H1 (cell line): ENCODE measurements at regions not wholly inside any gene's neighbourhood (a gene's known extent, or its start where the extent isn't known, plus 50 kb on each side); places are given as distances from the start of the nearest gene placed in this dataset.

Experiments
- CTCF ChIA-PET: fragments of 300-600 bp; sonication (Branson Sonifier 250); formaldehyde crosslinking; loops from one replicate; lab custom pipeline; 2021; ENCODE audit not compliant: partially characterized antibody; lab: Charles Lee
- POLR2A ChIA-PET: fragments of 300-600 bp; sonication (Branson Sonifier 250); formaldehyde crosslinking; loops from one replicate; lab custom pipeline; 2021; ENCODE audit warnings: inconsistent platforms; ENCODE audit not compliant: partially characterized antibody; lab: Charles Lee
- DNase-seq, 2 experiments: peaks; one replicate each; pipeline versions ENCODE4 v3.0.0 to v3.0.0-alpha.2; 2010 to 2022; ENCODE audit warnings: low spot score in 2 of 2, low read depth in 1 of 2, mixed read lengths in 1 of 2
- FAIRE-seq: peaks from 2 replicates; lab custom pipeline; 2011; peaks lifted over from hg19 to GRCh38; lab: Jason Lieb, UNC
- H2AFZ ChIP-seq: 2 replicates; pipeline ENCODE4 v1.8.1; 2012; ENCODE audit warnings: low read length, inconsistent platforms
- H2AK5ac ChIP-seq: 2 replicates; pipeline ENCODE4 v1.6.1; 2013; ENCODE audit warnings: low read depth, low read length
- H2BK120ac ChIP-seq: replicated peaks from 2 replicates; pipeline ENCODE3; 2013; ENCODE audit warnings: low read depth, low read length, inconsistent platforms
- H2BK12ac ChIP-seq: 2 replicates; pipeline ENCODE4 v1.6.1; 2013; ENCODE audit warnings: low read depth, low read length
- H2BK15ac ChIP-seq: 2 replicates; pipeline ENCODE4 v1.6.1; 2013; ENCODE audit warnings: low read length
- H2BK20ac ChIP-seq: 2 replicates; pipeline ENCODE4 v1.6.1; 2013; ENCODE audit warnings: low read length
- H2BK5ac ChIP-seq: 2 replicates; pipeline ENCODE4 v1.6.1; 2013; ENCODE audit warnings: low read depth, low read length
- H3K14ac ChIP-seq: 2 replicates; pipeline ENCODE4 v1.6.1; 2013; ENCODE audit warnings: inconsistent platforms; ENCODE audit not compliant: insufficient read length
- H3K18ac ChIP-seq: 2 replicates; pipeline ENCODE4 v1.6.1; 2013; ENCODE audit warnings: low read length; ENCODE audit errors: extremely low read depth
- H3K23ac ChIP-seq: 2 replicates; pipeline ENCODE4 v1.6.1; 2013; ENCODE audit warnings: inconsistent platforms; ENCODE audit not compliant: insufficient read length
- H3K23me2 ChIP-seq: 2 replicates; pipeline ENCODE4 v1.6.1; 2013; ENCODE audit warnings: low read depth, low read length
- H3K27ac ChIP-seq: 2 replicates; pipeline ENCODE4 v1.6.1; 2011; ENCODE audit warnings: low read depth, low read length, inconsistent platforms
- H3K27me3 ChIP-seq, 4 experiments: replicated peaks in 1 of 4; 1 replicate in 1 of 4; 2 replicates in 3 of 4; pipeline versions ENCODE4 v1.6.1 to v1.8.1; 2011 to 2013; ENCODE audit warnings: low read length in 3 of 4, mild to moderate bottlenecking in 3 of 4, inconsistent platforms in 2 of 4, mixed read lengths in 2 of 4, moderate library complexity in 1 of 4; ENCODE audit not compliant: control insufficient read depth in 3 of 4, insufficient read depth in 3 of 4; ENCODE audit errors: extremely low read depth in 1 of 4
- H3K36me3 ChIP-seq, 4 experiments: 2 replicates each; pipeline versions ENCODE4 v1.6.1 to v1.8.1; 2011 to 2013; ENCODE audit warnings: mild to moderate bottlenecking in 4 of 4, low read length in 3 of 4, moderate library complexity in 2 of 4, control low read depth in 1 of 4, inconsistent platforms in 1 of 4; ENCODE audit not compliant: insufficient read depth in 4 of 4, control insufficient read depth in 2 of 4
- H3K4ac ChIP-seq: replicated peaks from 2 replicates; pipeline ENCODE3; 2013; ENCODE audit warnings: low read length, low read depth, mixed read lengths, inconsistent platforms; ENCODE audit not compliant: insufficient read length
- H3K4me1 ChIP-seq, 4 experiments: replicated peaks in 1 of 4; 1 replicate in 1 of 4; 2 replicates in 3 of 4; pipeline versions ENCODE4 v1.6.1 to v1.8.1; 2011 to 2013; ENCODE audit warnings: low read length in 3 of 4, inconsistent platforms in 2 of 4, mixed read lengths in 1 of 4; ENCODE audit not compliant: insufficient read depth in 4 of 4, control insufficient read depth in 3 of 4
- H3K4me2 ChIP-seq, 2 experiments: 2 replicates each; pipeline versions ENCODE4 v1.6.1 to v1.8.1; 2011 to 2013; ENCODE audit warnings: low read depth in 2 of 2, low read length in 2 of 2, control low read depth in 1 of 2, inconsistent platforms in 1 of 2, mild to moderate bottlenecking in 1 of 2; ENCODE audit not compliant: insufficient read depth in 1 of 2
- H3K4me3 ChIP-seq, 4 experiments: fragments of 200-600, 300-600 bp in 1 of 4; sonication (generic), shearing (Covaris generic), sonication (Bioruptor Twin) in 1 of 4; 2 replicates each; pipeline versions ENCODE4 v1.5.1 to v1.8.1; 2011 to 2016; ENCODE audit warnings: low read length in 4 of 4, low read depth in 3 of 4, control low read depth in 2 of 4, inconsistent platforms in 2 of 4, mild to moderate bottlenecking in 2 of 4, mixed read lengths in 1 of 4, moderate library complexity in 1 of 4; ENCODE audit not compliant: insufficient read depth in 2 of 4; ENCODE audit errors: extremely low read depth in 1 of 4
- H3K56ac ChIP-seq: replicated peaks from 2 replicates; pipeline ENCODE3; 2013; ENCODE audit warnings: low read depth, mild to moderate bottlenecking, mixed read lengths, low read length, inconsistent platforms; ENCODE audit not compliant: insufficient read length
- H3K79me1 ChIP-seq: 2 replicates; pipeline ENCODE4 v1.6.1; 2013; ENCODE audit warnings: low read depth, low read length, control low read depth
- H3K79me2 ChIP-seq, 2 experiments: 2 replicates each; pipeline versions ENCODE4 v1.6.1 to v1.8.1; 2012 to 2013; ENCODE audit warnings: low read length in 2 of 2, mild to moderate bottlenecking in 2 of 2, inconsistent platforms in 1 of 2; ENCODE audit not compliant: insufficient read depth in 2 of 2, control insufficient read depth in 1 of 2
- H3K9ac ChIP-seq, 4 experiments: replicated peaks in 1 of 4; 1 replicate in 1 of 4; 2 replicates in 3 of 4; pipeline versions ENCODE4 v1.6.1 to v1.8.1; 2011 to 2013; ENCODE audit warnings: low read depth in 3 of 4, low read length in 3 of 4, control low read depth in 2 of 4, mild to moderate bottlenecking in 2 of 4, moderate library complexity in 2 of 4, inconsistent platforms in 1 of 4; ENCODE audit errors: extremely low read depth in 1 of 4
- H3K9me3 ChIP-seq, 2 experiments: 2 replicates each; pipeline versions ENCODE4 v1.6.1 to v1.8.1; 2012 to 2013; ENCODE audit warnings: mild to moderate bottlenecking in 2 of 2, moderate library complexity in 2 of 2, control low read depth in 1 of 2, inconsistent platforms in 1 of 2, low read depth in 1 of 2, low read length in 1 of 2, mixed read lengths in 1 of 2; ENCODE audit not compliant: insufficient read depth in 2 of 2
- H4K20me1 ChIP-seq, 2 experiments: replicated peaks in 1 of 2; 2 replicates each; pipeline versions ENCODE3 to v1.8.1; 2011 to 2013; ENCODE audit warnings: inconsistent platforms in 2 of 2, low read length in 2 of 2, mild to moderate bottlenecking in 1 of 2; ENCODE audit not compliant: insufficient read depth in 2 of 2, control insufficient read depth in 1 of 2
- H4K5ac ChIP-seq: 2 replicates; pipeline ENCODE4 v1.6.1; 2013; ENCODE audit warnings: low read length, low read depth, mixed read lengths, inconsistent platforms; ENCODE audit not compliant: insufficient read length
- H4K8ac ChIP-seq: 2 replicates; pipeline ENCODE4 v1.8.0; 2013; ENCODE audit warnings: mild to moderate bottlenecking, moderate library complexity, low read length, inconsistent platforms; ENCODE audit not compliant: insufficient read depth; ENCODE audit errors: extremely low read depth
- H4K91ac ChIP-seq: replicated peaks from 2 replicates; pipeline ENCODE3; 2013; ENCODE audit warnings: low read length, mixed read lengths, inconsistent platforms; ENCODE audit not compliant: insufficient read length
- CTCF ChIP-seq, 3 experiments: IDR thresholded peaks; 1 replicate in 2 of 3; 2 replicates in 1 of 3; pipeline versions ENCODE4 v1.5.1 to v1.6.1; 2011; ENCODE audit warnings: low read length in 3 of 3, mild to moderate bottlenecking in 3 of 3, inconsistent platforms in 2 of 3, low read depth in 1 of 3, moderate library complexity in 1 of 3; ENCODE audit not compliant: insufficient read depth in 1 of 3; ENCODE audit errors: control extremely low read depth in 1 of 3
- RAD21 ChIP-seq, 2 experiments: IDR thresholded peaks in 1 of 2; conservative IDR thresholded peaks in 1 of 2; 2 replicates each; pipeline ENCODE4 v1.6.1; 2011; ENCODE audit warnings: low read depth in 2 of 2, low read length in 2 of 2, improper control_type of control experiment in 1 of 2, inconsistent platforms in 1 of 2, mild to moderate bottlenecking in 1 of 2, moderate library complexity in 1 of 2
- RBBP5 ChIP-seq: IDR thresholded peaks from 2 replicates; pipeline ENCODE4 v1.7.1; 2012; ENCODE audit warnings: low read depth, mild to moderate bottlenecking, inconsistent platforms, low read length, moderate library complexity, borderline replicate concordance
- TAF1 ChIP-seq: IDR thresholded peaks from 2 replicates; pipeline ENCODE4 v1.6.1; 2011; ENCODE audit warnings: mild to moderate bottlenecking, low read depth, low read length
- TEAD4 ChIP-seq: IDR thresholded peaks from 2 replicates; pipeline ENCODE4 v1.6.1; 2012; ENCODE audit warnings: low read depth, low read length, inconsistent platforms, mixed read lengths
- WGBS, 2 experiments: shearing (Covaris generic) in 1 of 2; methylation state at CpG; one replicate each; pipeline versions ENCODE4 v1.1.6 to v1.1.7; 2013 to 2015; ENCODE audit warnings: low lambda C conversion rate in 2 of 2, mixed read lengths in 2 of 2, inconsistent platforms in 1 of 2, low coverage in 1 of 2, missing lambda C conversion rate in 1 of 2; ENCODE audit not compliant: insufficient replicate concordance in 2 of 2, insufficient coverage in 1 of 2, insufficient read length in 1 of 2; ENCODE audit errors: extremely low coverage in 1 of 2, missing lambda C conversion rate in 1 of 2; 5-methylcytosine and 5-hydroxymethylcytosine counted together

DNA sequence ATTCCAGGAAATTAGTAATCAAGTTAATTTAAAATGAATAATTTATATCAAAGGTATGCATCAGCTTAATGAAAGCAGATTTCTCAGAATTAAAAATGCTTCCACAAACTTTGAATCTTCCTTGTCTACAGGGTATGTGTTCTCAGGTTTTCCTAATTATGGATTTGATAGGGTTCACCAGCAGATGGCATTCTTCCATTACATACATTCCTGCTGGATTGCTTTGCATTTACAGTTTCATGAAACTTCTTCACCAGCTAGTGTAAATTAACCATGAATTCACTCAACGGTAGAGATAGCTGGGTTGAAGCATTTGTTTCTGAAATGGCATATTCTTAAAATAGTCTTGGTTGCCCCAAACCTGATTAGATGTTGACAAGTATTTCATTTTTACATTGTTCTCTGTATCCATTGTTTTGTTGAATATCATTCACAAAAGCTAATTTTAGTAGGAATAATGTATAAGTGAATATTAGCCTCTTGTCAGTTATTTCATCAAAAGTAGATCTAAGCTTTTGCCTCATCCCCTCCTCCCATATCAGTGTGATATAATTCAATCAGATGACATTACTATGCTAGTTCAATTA lies 68.7 kb upstream of the WDR41 start:
- Histone ChIP-seq H3K56ac (no peak overlapping the region), H4K8ac (no peak overlapping the region), H2BK120ac (no peak overlapping the region), H3K27ac (no peak overlapping the region), H2AK5ac (no peak overlapping the region), H2BK5ac (no peak overlapping the region), H3K4ac (no peak overlapping the region), H3K14ac (no peak overlapping the region), H4K5ac (no peak overlapping the region), H4K20me1 (no peaks in the 10 kb centered on the region), H2BK20ac (no peak overlapping the region), H4K91ac (no peak overlapping the region), H3K4me2 (no peak overlapping the region), H3K27me3 (no peaks in the 10 kb centered on the region), H3K36me3 (no peaks in the 10 kb centered on the region), H3K9me3 (no peaks in the 10 kb centered on the region), H3K18ac (no peak overlapping the region), H2AFZ (no peak overlapping the region), H3K79me2 (no peaks in the 10 kb centered on the region), H2BK12ac (no peak overlapping the region), H3K4me3 (no peak overlapping the region), H3K4me1 (no peaks in the 10 kb centered on the region), H3K23me2 (no peaks in the 10 kb centered on the region), H2BK15ac (no peak overlapping the region), H3K23ac (no peak overlapping the region), H3K79me1 (no peaks in the 10 kb centered on the region), H3K9ac (no peak overlapping the region)
- ChIA-PET CTCF (interaction anchor here (0.5 to 2.5 kb wide), 24 partner anchors 9 to 787 kb away, joined by 3 to 6 read pairs (median 4); partner anchors contain the start of gene OTP), POLR2A (interaction anchor here (0.8 kb wide), 1 partner anchor 12 kb away, joined by 4 read pairs; no protein-coding TSS in a partner anchor)
- FAIRE-seq (peak; percentile 57), DNase-seq (no peak)
- 33% methylated on average over 1 of the region's 1 CpG; no CpG with 5 or more reads in 1 of the 2 experiments for WGBS, 2 experiments
- TF ChIP-seq TEAD4 (0 out of 2 replicates have a peak, but pooled peaks have one; percentile 50), RAD21 (IDR thresholded peaks at IDR 0.05 in 1 of 2, conservative IDR thresholded peaks at IDR 0.05 in 1 of 2; ENCODE audit: low read depth in 2 of 2, low read length in 2 of 2) (peak; percentile 88), TAF1 (no peak), RBBP5 (no peak), CTCF (IDR thresholded peaks at IDR 0.05; ENCODE audit: control extremely low read depth in 1 of 3, insufficient read depth in 1 of 3, low read depth in 1 of 3, low read length in 3 of 3) (peak in 2 of 3 experiments; percentile 55; a peak in 2 of 4 replicates)
